ENCODE measurements at regions not wholly inside any gene's neighbourhood (a gene's known extent, or its start where the extent isn't known, plus 50 kb on each side); places are given as distances from the start of the nearest gene placed in this dataset.

DNA sequence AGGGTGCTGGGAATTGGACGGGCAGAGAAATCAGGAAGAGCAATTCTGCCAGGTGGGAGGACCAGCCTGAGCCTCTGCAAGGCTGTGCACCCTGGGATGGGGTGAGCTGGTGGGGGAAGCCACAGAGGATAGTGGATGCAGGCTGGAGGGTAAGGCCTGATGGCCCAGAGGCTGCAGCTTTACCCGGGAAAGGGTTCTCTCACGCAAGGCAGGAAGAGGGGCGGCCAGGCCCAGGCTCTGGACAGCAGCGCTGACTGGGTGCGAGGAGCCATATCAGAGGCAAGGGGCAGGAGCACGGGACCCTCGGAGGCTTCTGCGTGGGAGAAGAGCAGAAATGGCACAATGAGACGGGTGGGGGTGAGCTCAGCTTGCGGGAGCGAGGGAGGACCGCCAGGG lies 104.6 kb downstream of the SOX1 start:
- no peak for TF ChIP-seq EZH2 (IDR thresholded peaks at IDR 0.05; ENCODE audit: insufficient read depth, poor library complexity, severe bottlenecking)
- TF ChIP-seq EZH2phosphoT487 (IDR thresholded peaks at IDR 0.05; ENCODE audit: insufficient read depth, low read depth), result no peak
